GM12873 (cell line): ENCODE measurements at regions not wholly inside any gene's neighbourhood (a gene's known extent, or its start where the extent isn't known, plus 50 kb on each side); places are given as distances from the start of the nearest gene placed in this dataset.

Experiments used
- CTCF ChIP-seq: IDR thresholded peaks from 2 replicates; pipeline ENCODE4 v1.5.1; 2012; ENCODE audit warnings: low read depth, mild to moderate bottlenecking, moderate library complexity, low read length, control low read depth; ENCODE audit not compliant: insufficient read depth; ENCODE audit errors: missing control alignments

- no peak for TF ChIP-seq CTCF
Measured at GRCh38 chr17:83178533-83179304, 99.3 kb downstream of the METRNL start.

GRCh38 chr17:83179374-83179773 is 100.0 kb downstream of the METRNL start:
- no peak for TF ChIP-seq CTCF

- no peak for TF ChIP-seq CTCF
Measured at GRCh38 chr17:83179811-83180210, 100.4 kb downstream of the METRNL start.

GRCh38 chr17:83180264-83180995 is 101.0 kb downstream of the METRNL start:
- no peak for TF ChIP-seq CTCF

- TF ChIP-seq CTCF: peak; percentile 22
Measured at GRCh38 chr17:83180996-83181481, 101.6 kb downstream of the METRNL start.

- TF ChIP-seq CTCF: no peak
Measured at GRCh38 chr17:83181991-83182619, 102.7 kb downstream of the METRNL start.

- TF ChIP-seq CTCF: no peak
Measured at GRCh38 chr17:83182620-83183101, 103.3 kb downstream of the METRNL start.
